NOMO-1 treated with DMSO at 0.1 percent for 48 hours (cell line): ENCODE measurements at regions not wholly inside any gene's neighbourhood (a gene's known extent, or its start where the extent isn't known, plus 50 kb on each side); places are given as distances from the start of the nearest gene placed in this dataset.

ENCODE experiments used
- DNase-seq: peaks from one replicate; lab custom pipeline; 2025; ENCODE audit not compliant: unreplicated experiment; lab: John Stamatoyannopoulos, UW

DNA sequence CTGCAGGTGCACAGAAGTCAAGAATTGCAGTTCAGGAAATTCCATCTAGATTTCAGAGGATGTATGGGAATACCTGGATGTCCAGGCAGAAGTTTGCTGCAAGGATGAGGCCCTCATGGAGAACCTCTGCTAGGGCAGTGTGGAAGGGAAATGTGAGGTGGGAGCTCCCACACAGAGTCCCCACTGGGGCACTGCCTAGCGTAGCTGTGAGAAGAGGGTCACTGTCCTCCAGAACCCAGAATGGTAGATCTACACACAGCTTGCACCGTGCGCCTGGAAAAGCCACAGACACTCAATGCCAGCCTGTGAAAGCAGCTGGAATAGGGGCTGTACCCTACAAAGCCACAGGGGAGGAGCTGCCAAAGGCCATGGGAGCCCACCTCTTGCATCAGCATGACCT is 681.4 kb downstream of the EPHA7 start:
- no peak for DNase-seq

DNA sequence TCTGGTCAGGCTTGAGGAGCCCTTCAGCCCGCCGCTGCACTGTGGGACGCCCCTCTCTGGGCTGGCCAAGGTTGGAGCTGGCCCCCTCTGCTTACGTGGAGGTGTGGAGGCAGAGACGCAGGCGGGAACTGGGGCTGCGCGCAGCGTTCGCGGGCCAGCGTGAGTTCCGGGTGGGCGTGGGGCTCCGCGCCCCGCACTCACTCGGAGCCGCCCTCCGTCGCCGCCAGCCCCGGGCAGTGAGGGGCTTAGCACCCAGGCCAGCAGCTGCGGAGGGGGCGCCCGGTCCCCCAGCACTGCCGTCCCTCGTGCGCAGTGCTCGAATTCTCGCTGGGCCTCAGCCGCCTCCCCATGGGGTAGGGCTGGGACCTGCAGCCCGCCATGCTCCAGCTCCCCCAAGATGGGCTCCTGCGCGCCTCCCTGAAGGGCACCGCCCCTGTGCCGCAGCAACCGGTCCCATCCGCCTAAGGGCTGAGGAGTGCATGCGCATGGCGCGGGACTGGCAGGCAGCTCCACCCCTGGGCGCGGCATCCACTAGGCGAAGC is 695.9 kb downstream of the EPHA7 start:
- no peak for DNase-seq

DNA sequence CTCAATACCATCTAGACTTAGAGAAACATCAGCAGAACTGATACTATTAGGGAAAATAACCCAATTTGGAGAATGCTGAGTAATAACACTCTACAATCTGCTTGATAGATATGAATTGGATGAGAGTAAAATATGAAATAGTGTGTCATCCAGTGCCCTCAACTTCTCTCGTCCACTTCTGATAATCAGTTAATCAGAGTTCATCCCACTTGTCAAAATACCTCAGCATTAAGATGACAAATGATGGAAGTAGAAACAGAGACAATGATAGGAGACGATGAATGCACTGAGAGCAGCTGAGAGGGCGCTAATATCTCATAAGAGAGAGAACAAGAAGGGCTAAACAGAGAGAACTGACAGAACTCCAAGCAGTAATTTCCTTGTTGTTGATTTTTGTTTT is 699.6 kb downstream of the EPHA7 start:
- DNase-seq: no peak

DNA sequence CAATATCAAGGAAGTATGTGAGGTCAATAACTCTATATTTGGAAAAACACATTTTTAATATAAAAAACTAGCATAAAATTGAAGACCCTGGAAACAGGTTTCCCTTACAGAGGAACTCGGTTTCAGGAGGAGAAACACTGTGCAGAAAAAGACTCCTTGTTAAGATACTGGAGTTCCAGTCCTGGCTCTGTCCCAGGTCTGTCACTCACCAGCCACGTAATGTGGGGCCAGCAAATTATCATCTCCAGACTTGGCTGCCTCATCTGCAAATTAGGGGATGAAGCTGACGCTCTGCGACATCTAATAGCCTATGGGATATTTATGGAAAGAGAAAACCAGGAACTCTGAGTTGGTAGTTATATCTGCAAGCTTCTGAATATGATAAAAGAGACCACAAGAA is 702.7 kb downstream of the EPHA7 start:
- no peak for DNase-seq

DNA sequence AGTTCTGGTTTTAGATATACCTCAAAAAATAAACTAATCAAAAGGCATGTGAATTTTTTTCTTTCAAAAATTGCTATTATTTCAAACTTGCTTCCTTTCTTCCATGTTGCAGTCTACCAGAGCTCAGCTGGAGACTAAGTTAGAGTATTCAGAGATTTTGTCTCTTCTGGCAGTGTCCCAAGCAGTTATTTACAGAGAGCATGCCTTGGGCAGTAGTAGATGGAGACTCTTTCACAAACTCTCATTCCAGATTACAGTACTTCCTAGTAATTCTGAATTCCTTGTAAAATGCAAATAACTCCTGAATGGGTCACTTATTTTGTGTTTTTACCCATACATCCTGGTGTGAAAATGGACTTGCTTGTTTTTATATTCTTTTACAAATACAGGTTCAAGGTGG is 703.4 kb downstream of the EPHA7 start:
- DNase-seq: no peak

DNA sequence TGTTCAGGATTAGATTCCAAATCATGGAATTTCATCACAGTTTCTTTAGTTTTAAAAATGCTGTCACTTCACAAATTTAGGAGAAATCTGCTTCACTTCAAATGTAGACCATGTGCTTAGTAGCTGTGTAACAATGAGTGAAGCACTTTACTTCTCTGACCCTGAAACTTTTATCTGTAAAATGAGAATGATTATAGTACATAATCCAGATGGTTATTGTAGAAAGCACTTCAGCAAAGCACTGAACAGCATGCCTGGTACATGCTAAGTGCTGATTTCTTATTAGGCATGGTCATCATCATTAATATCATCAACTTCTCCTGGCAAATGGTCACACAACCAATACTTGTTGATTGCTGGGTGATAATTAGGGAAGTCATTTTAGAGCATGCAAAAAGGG is 705.0 kb downstream of the EPHA7 start:
- no peak for DNase-seq

DNA sequence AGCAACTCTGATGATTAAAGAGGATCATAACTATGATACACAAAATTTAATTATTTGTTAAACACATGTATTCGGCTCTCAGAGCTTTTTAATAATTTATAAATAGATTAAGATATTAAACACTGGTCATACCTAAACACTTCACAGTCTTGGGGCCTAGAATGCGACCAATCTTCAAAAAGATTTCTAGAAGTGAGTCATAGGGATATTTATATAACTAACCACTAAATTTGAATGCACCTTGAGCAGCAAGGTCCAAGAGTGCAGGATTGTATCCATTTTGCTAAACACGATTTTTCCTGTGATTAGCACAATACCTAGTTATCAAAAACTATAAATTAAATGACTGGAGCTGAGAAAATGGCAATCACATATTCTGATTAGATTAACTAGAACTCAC is 709.3 kb downstream of the EPHA7 start:
- DNase-seq: no peak

DNA sequence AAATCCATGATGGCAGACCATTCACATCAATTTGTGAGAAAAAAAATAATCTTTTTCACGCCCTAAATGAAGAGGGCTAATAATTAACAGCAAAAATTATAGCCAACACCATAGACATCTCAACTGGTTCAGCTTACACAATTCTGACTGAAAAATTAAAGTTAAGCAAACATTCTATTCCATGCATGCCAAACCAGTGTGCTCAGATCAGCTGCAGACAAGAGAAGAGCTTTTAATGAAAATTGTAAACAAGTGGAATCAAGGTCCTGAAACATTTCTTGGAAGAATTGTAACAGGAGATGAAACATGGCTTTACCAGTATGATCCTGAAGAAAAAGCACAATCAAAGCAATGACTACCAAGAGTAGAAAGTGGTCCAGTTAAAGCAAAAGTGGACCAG is 710.4 kb downstream of the EPHA7 start:
- DNase-seq: no peak

DNA sequence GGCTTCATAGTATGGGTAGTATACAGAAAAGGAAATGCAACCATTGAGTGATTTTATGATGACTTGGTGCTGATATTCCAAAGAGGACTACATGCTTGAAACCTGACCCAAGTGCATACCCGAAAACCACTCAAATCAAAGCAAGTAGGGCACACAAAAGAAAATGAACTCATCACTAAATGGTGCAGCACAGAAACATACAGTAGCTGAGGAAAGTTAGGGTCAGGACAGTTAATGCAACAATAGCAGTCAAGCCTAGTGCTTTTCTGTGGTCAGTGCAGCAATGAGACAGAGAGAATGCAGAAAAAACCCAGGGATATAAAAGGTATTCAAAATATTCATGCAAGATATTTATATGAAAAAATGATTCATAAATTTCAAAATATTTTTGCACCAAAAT is 711.1 kb downstream of the EPHA7 start:
- DNase-seq: no peak

DNA sequence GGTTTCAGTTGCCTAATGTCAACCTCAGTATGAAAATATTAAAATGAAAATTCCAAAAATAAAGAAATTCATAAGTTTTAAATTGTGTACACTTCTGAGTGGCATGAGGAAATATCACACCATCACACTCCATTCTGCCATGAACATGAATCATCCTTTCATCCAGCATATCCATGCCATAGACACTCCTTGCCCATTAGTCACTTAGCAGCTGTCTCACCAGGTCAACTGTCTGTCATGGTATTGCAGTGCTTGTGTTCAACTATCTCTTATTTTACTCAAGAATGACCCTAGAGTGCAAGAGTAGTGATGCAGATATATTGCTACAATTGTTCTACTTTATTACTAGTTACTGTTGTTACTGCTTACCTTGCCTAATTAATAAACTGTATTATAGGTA is 712.4 kb downstream of the EPHA7 start:
- DNase-seq: no peak

DNA sequence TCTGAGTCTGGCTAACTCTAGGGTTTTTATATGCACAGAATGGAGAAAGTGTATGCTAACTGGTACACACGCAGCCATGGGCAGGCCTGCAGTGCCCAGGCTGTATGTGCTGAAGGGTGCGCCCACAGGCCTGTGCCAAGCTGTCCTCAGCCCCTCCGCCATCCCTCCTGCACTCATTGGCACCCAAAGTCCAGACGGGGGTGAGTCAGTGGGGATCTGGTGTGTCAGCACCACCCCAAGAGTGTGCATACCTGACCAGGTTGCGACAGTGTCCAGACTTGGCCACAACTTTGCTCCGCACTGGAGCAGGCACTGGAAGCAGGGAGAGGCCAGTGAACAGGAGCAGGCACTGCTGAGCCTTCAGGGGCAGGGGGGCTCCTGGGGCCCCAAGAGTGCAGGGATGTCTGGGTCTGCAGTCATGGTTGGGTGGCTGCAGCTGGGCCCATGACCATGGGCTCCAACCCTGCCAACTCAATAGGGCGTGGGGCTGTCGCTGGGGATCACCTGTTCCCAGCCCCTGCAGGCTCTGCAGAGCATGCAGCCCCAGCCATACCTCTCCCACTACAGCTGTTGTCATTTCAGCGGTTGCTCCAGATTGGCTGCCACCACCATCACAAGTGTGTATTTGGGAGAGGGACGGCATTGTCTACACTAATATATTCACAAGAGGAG is 717.8 kb downstream of the EPHA7 start:
- DNase-seq: no peak

DNA sequence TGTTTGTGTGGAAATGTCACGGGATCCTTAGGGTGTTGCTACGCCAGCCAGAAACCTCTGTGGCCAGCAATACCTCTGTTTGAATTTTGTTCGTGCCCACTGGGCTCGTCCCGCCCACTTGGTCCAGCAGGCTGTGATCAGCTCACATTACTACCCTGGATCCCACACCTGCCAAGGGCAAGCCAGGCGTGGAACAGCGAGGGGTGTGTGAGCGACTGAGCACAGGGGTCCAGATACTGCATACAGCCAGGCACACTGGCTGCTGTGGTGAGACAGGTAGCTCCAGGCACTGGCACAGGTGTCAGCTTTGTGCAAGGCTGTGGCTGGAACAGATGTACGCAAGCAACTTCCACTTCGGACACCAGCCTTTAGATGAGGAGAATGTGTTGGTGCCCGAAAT is 718.9 kb downstream of the EPHA7 start:
- DNase-seq: no peak

DNA sequence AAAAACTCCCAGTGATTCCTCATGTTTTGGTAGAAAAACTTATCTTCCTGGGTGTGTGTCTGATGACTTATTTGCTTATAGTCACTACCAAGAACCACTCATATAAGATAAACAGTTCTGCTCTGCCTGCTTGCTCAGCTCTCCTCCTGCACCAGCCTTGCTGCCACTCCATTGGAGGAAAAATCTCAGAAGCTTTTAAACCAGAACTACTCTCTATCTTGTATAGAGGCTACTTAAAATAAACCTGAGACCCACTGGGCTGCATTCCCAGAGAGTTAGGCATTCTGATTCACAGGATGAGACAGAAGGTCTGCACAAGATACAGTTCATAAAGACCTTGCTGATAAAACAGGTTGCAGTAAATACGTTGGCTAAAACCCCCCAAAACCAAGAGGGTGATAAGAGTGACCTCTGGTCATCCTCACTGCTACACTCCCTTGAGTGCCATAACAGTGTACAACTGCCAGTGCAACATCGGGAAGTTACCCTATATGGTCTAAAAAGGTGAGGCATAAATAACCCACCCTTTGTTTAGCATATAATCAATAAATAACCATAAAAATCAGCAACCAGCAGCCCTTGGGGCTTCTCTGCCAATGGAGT is 728.3 kb downstream of the EPHA7 start:
- DNase-seq: no peak

DNA sequence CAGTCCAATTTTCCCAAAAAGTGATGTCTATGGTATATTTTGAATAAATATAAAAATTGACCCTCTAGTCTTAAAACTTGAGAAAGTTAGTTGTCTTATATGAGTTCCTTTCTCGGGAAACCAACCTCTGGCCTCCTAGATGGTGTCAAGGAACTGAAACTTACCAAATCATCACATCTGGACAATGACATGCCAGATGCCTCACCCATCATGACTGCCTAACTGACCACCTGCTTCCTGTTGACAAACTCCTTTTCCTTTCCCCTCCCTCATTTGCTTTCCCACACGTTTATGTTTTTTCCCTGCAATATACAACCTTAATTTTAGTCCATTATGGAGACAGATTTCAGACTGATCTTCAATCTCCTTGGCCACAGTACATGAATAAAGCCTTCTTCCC is 731.0 kb downstream of the EPHA7 start:
- peak; percentile 84 for DNase-seq

DNA sequence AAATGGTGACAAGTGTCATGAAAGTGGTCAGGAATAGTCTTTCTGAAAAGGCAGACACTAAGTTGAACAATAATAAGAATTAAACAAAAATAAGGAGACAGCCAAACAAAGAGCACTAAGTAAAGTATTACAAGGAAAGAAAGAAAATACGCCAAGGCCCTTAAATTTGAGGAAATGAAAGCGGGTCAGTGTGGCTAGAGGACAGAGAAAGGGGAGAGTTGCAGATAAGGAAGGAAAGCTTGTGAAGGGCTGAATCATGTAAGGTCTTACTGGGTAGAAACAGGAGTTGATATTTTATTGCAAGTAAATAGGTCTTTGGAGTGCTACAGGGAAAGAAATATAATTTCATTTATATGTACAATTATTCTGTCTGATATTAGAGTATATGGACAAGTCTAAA is 732.1 kb downstream of the EPHA7 start:
- peak; percentile 93 for DNase-seq

DNA sequence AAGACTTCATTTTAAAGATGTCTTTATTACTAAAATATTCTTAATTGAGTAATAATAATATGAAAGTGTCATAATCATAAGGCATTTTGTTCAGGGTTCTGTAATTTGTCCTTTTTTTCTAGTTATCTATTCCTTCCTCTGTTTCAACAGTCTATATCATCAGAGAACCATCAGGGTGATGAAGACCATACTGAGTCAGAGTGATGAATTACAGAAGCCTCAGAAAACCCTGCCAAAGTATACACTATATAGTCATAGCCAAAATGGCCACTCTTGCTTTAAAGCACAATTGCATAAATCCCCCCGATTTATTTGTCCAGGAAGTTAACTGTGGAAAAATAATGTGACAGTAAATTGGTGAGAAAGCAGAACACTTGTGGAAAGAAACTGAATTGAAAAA is 735.0 kb downstream of the EPHA7 start:
- DNase-seq: no peak

DNA sequence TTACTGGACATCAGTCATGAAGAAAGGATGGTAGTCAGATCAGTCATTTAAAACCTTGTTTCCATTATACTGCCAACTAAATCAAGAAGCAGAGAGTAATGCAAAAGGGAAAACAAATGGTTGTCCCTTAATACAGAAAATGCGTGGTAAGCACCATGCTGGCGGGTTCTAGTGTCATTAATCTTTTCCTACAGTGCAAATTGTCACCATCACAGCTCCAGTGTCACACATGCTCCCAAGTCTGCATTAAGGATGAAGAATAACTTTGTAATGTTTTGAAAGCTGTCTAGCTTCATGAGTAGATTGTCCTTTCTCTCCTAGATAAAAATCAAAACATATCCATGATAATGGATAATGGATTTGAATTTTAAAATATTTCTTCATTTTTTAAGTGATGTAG is 735.6 kb downstream of the EPHA7 start:
- no peak for DNase-seq

DNA sequence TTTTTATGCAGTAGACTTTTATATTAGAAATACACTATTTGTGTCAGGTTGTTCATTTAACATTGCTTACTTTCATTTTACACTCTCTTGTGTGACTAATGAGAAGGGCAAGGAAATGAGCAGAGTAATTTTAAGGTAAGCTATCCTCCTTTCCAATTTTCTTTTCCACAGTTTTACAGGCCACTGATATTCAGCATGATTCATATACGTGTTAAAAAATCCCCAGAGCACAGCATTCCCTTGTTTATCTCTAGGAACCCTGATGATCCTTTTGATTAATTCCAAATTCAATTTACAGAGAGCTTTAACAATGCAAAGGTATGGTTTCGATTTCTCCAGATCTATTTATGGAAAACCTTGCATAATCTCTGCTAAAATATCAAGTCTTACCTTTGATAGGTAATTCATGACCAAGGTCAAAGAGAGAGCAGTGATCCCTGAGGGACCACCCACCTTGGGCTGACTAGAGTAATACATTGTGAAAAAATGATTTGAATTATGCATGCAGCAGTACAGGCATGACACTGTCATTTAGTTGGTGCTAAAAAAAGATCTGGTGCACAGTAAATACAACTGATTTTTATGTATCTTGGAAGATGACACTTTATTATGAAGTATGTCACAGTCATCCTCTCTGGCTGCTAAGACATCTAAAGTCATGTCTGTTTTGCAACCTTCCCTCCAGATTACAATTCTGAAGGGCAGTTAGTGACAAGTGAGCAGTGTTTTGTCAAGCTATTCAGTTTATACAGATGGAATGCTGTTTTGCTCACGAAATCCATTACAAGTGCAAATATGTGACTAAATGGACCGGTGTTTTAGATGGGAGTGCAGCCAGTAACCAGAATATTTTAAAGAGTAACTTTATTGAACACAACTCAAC is 736.6 kb downstream of the EPHA7 start:
- DNase-seq: peak; percentile 3

DNA sequence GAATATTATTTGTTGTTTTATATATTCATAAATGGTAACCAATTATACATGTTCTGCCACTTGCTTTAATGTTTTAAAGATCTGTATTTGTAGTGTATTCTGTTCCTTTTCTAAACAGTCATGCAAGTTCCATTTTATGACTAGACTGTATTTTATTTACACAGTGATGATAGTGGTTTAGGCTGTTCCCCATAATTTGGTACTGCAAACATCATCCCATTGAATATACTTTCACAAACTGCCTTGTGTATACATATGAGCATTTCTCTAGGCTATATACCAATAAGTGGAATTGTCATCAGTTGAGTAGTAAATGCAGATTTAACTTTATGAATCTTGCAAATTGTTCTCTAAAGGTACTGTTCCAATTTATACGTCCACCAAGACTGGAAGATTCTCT is 738.0 kb downstream of the EPHA7 start:
- no peak for DNase-seq

DNA sequence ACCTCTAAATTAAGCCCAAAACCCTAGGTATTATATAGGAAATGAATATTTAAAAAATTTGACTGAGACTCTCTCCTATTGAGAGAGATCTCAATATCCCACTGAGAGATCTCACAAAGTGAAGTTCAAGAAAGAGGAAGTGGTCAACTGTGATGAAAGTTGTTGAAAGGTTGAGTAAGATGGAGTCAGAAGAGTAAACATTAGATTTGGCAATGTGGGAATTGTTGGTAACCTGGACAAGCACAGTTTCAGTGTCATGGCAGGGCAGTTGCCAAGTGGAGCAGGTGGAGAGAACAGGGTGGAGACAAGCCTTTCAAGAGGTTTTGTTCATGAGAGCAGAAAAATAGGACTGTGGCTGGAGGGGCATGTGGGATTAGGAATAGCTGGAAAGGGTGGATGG is 747.9 kb downstream of the EPHA7 start:
- peak; percentile 80 for DNase-seq

DNA sequence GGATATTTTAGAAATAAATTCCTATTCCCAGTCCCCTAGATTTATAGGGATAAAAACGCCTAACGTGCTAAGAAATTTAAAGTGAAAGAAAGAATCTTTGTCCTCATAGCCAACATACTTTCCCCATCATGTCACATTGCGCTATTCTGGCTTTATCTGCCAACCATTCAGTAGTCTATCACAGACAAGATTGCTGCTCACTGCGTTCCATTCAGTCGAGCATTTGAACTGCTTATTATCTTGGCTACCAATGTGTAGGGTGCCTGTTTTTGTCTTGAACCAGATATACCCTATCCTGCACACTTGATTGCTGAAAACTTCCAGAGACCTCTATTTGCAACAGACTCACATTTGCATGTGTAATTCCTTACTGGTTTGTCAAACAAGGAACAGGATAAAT is 751.5 kb downstream of the EPHA7 start:
- DNase-seq: no peak
